LNCAP (cell line): ENCODE measurements at regions not wholly inside any gene's neighbourhood (a gene's known extent, or its start where the extent isn't known, plus 50 kb on each side); places are given as distances from the start of the nearest gene placed in this dataset.

Source experiments
- TF ChIP-seq, protein P1 (sequence below): fragments of 450-650 bp; IDR thresholded peaks from 2 replicates; pipeline ENCODE4 v1.5.1; 2017; ENCODE audit warnings: mild to moderate bottlenecking

DNA sequence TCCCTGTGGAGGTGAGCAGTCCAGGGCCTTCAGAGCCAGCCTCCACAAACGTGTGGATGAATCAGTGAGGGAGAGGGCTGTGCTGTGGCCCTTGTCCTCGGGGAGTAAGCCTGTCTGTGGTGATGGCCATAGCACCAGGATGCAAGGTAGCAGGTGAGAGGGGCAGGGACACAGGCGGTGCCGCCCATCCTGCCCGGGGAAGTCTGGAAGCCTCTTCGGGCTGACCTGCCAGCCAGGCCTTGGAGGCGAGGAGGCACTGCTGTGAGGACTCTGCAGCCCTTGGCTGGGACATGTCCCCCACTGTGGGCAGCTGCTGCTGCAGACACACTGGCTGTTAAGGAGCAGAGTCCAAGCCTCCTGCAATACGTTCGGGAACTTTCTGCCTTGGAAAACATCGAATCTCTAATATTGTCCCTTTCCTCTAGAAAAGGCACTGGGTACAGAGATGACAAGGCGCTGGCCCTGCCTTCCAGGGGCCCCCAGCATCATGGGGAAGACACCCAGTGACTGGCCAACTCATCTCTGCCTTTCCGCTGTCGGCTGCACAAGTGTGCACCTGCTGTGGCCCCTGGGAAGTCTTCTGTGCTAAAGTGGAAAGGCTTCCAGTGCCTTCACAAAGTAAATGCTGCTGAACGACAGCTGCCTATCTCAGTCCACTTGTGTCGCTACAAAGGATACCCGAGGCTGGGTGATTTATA lies 101.4 kb downstream of the ADRA2C start:
- TF ChIP-seq, protein P1, sequence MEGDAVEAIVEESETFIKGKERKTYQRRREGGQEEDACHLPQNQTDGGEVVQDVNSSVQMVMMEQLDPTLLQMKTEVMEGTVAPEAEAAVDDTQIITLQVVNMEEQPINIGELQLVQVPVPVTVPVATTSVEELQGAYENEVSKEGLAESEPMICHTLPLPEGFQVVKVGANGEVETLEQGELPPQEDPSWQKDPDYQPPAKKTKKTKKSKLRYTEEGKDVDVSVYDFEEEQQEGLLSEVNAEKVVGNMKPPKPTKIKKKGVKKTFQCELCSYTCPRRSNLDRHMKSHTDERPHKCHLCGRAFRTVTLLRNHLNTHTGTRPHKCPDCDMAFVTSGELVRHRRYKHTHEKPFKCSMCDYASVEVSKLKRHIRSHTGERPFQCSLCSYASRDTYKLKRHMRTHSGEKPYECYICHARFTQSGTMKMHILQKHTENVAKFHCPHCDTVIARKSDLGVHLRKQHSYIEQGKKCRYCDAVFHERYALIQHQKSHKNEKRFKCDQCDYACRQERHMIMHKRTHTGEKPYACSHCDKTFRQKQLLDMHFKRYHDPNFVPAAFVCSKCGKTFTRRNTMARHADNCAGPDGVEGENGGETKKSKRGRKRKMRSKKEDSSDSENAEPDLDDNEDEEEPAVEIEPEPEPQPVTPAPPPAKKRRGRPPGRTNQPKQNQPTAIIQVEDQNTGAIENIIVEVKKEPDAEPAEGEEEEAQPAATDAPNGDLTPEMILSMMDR = no peak

DNA sequence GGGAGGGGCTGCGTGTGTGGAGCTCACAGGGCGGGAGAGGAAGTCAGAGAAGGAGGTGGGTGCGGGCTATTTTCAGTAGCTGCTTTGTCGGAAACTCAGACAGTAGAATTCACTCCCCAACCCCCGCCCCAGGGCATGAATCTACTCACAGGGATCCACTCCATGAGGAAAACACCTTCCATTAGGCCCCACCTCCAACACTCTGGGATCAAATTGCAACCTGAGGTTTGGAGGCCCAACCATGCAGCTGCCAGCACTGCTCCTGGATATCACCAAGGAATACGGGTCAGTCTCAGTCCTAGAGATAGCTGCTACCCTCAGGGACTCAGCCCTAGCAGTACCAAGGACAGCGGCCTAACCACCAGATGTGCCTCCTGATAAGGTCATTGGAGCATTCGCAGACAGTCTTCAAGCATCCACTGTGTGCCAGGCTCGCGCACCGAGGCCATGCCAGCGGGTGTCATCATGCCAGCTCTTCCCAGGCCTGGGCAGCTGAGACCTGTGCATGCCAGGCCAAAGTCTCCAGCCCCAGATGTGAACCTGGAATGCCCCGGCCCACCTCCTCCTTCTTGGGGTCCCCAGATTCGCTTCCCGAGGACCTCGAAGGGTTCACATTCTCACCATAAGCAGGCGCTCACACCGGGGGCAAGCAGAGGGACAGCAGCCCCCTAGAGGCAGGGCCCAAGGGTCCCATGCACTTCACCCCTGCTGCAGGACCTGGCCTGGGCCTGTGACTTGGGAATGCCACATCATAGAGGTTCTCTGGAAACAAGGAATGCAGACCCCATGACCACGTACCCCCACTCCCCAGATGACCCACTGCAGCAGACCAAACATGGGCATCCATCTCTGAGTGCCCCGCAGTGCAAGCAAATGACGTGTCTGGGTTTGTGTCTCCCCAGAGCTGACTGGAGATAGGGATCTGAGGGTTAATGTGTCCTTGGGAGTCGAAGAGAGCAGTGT lies 102.3 kb downstream of the ADRA2C start:
- TF ChIP-seq, protein P1 = no peak

DNA sequence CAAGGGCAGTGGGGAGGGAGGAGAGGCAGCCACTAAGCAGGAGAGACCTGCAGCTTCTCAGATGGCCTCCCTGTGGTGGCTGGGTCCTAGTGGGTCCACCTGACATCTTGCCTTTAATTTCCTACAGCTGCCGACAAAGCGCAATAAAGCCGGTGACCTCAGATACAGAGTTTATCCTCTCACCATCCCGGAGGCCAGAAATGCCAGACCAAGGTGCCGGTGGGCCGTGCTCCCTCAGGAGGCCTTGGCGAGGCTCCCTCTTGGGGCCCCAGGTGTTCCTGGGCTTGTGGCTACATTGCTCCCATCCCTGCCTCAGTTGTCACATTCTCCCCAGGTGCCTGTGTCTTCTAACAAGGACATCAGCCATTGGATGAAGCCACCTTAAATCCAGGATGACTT lies 103.0 kb downstream of the ADRA2C start:
- TF ChIP-seq, protein P1 = no peak

DNA sequence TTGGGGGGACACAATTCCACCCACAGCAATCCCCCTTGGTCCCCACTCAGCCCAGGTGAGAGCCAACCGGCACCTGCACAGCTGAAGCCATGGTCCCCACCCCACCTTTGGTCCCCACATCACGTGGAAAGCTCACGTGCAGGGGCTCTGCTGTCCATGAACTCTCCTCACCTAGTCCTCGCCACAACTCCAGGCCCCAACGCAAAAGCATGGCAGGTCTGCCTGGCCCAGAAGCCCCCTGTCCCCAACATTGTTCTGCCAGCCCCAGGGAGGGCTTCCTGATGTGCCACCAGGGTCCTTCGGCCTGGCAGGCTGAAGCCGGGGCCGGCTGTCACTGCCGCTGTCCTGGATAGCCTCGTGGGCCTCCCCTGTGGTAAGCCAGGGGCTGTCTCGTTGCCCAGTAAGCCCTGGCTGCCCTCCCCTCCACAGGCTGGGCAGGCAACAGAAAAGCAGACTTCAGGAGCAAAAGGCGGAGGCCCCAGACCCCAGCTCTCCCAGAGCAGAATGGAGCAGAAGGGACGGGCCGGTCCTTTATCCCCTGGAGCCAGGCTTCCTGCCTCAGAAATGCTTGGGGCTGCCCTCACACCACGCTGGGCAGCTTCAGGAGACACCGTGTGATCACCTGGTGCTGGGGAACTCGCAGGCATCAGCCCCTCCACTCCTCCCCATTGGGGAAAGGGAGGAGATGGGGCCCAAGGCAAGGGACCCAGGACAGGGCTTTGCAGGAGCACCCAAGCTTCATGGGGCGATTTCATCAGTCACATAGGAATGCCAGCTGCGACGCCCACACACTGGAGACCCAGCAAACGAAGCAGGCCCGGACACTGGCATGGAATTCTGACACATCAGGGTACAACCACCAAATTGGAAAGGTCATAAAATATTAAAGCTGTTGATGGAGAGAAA lies 103.7 kb downstream of the ADRA2C start:
- TF ChIP-seq, protein P1 = no peak

DNA sequence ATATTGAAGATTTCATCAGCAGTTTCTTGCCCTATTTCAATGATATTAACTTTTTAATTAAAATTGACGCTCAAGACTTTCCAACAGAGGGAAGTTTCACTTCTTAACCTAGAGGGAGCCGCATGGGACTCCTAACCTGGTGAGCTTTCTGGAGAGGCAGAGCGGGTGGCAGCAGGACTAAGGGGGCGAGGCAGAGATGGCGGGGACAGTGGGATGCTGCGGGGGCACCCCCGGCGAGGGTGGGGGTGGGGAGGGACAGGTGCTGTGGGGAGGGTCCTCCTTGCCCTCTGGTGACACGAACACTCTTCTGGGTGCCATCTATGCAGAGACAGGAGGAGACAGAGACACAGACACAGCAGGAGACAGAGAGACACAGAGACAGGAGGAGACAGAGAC lies 104.4 kb downstream of the ADRA2C start:
- TF ChIP-seq, protein P1 = no peak

DNA sequence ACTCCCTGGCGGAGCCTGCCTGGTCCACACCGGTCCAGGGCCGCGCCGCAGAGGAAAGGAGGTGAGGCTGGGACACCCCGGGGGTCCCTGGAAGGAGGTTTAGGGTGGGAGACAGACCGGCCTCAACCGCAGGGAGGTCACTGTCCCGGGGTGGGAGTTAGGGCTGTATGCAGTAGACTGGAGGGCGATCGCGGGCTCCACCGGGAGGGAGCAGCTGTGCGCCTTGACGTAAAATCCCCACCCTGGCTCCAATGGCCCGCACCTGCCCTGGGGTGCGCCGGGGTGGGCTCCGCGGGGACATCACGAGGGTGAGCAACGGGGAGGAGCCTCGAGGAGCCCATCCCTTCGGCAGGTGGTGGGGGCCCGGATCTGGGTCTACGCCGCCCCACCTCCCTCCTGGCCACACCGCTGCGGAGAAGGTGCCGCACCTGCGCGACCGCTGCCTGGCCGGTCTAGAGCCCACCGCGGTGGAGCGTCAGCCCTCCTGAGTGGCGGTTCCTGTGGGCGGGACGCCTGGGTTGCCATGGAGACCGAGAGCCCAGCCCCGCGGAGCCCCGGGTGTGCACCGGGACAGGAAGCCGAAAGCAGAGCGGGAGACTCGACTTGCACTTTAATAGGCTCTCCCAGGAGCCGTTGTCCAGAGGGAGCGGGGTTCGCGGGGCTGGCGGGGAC lies 105.1 kb downstream of the ADRA2C start:
- TF ChIP-seq, protein P1 = no peak
